GM23248 (cell line): ENCODE measurements at regions not wholly inside any gene's neighbourhood (a gene's known extent, or its start where the extent isn't known, plus 50 kb on each side); places are given as distances from the start of the nearest gene placed in this dataset.

Source experiments
- EZH2 ChIP-seq: fragments of 200-600 bp; sonication (generic); IDR thresholded peaks from 2 replicates; pipeline ENCODE4 v1.6.1; 2018; ENCODE audit warnings: antibody characterized with exemption, mild to moderate bottlenecking; ENCODE audit not compliant: insufficient read depth, poor library complexity, severe bottlenecking
- EZH2phosphoT487 ChIP-seq: fragments of 200-600 bp; sonication (generic); IDR thresholded peaks from 2 replicates; pipeline ENCODE4 v1.6.1; 2018; ENCODE audit warnings: antibody characterized with exemption, moderate library complexity, mild to moderate bottlenecking, low read depth; ENCODE audit not compliant: insufficient read depth

DNA sequence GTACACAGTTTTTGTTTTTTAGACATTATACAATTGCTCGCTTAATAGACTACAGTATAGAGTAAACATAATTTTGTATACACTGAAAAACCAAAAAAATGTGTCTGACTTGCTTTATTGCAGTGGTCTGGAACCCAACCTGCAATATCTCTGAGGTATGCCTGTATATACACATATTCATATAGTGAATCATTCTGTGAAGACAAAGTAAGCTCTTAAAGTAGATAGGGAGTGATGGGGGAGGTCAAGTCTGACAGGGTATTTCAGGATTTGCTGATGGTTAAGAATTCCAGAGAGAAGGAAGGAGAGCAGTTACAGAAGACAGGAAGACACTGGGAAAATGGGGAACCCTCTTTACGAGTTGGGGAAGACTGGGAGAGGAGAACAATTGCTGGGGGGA lies 417.9 kb downstream of the CD109 start:
- TF ChIP-seq EZH2 (no peak), EZH2phosphoT487 (no peak)
